Mammary epithelial cell (primary cell): ENCODE measurements at regions not wholly inside any gene's neighbourhood (a gene's known extent, or its start where the extent isn't known, plus 50 kb on each side); places are given as distances from the start of the nearest gene placed in this dataset.

Experiments
- CTCF ChIP-seq, 2 donors: IDR thresholded peaks in 1 of 2; conservative IDR thresholded peaks in 1 of 2; 2 replicates each; pipeline ENCODE4 v1.5.1; 2011 to 2012; ENCODE audit warnings: inconsistent platforms in 2 of 2, low read length in 2 of 2, mild to moderate bottlenecking in 2 of 2, control low read depth in 1 of 2, low read depth in 1 of 2; ENCODE audit not compliant: insufficient read depth in 1 of 2; ENCODE audit errors: extremely low read depth in 1 of 2
- EZH2 ChIP-seq: IDR thresholded peaks from 2 replicates; pipeline ENCODE4 v1.6.1; 2012; ENCODE audit warnings: low read length, inconsistent platforms, borderline replicate concordance

DNA sequence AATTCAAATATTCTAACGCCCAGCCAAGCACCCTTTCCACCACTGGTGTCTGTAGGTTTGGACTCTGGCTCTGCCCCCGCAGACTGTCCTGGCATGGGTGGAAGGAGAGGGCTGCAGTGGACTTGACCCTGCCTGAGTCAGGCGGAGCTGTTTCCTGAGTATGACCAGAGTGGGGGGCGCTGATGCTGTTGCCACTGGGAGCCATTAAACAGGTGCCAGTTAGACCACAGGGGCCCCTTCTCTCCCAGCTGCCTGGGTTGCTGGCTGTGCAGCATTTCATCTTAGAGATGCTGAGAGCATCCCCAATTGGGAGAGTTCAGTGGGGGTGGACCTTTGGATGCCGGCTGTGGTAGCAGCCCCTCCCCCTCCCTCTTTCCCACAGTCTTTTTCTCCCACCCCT, 539.5 kb downstream of the MATN1 start:
- TF ChIP-seq CTCF (conservative IDR thresholded peaks at IDR 0.05 in 1 of 2, IDR thresholded peaks at IDR 0.05 in 1 of 2; ENCODE audit: extremely low read depth in 1 of 2, insufficient read depth in 1 of 2, low read depth in 1 of 2, low read length in 2 of 2) (no peak), EZH2 (no peak)
